AG04449 (cell line): ENCODE measurements at regions not wholly inside any gene's neighbourhood (a gene's known extent, or its start where the extent isn't known, plus 50 kb on each side); places are given as distances from the start of the nearest gene placed in this dataset.

ENCODE experiments used
- CTCF ChIA-PET: fragments of 350-600 bp; formaldehyde crosslinking; extraction: SDS; loops from one replicate; lab custom pipeline; 2021; ENCODE audit warnings: antibody characterized with exemption; lab: Yijun Ruan, JAX
- POLR2A ChIA-PET: fragments of 400-600, 350-600 bp; formaldehyde crosslinking; extraction: SDS; loops from one replicate; lab custom pipeline; 2020; ENCODE audit warnings: antibody characterized with exemption, inconsistent platforms; lab: Yijun Ruan, JAX
- DNase-seq: peaks from one replicate; pipeline ENCODE4 v3.0.0-alpha.2; 2010; ENCODE audit warnings: low read depth, low spot score
- H3K4me3 ChIP-seq: 2 replicates; pipeline ENCODE4 v1.5.1; 2011; ENCODE audit warnings: low read depth, mild to moderate bottlenecking, control low read depth, low read length
- TF ChIP-seq, protein P1 (sequence below): IDR thresholded peaks from one replicate; pipeline ENCODE4 v1.5.1; 2011; ENCODE audit warnings: mild to moderate bottlenecking, moderate library complexity, low read length, control low read depth, inconsistent platforms; ENCODE audit not compliant: insufficient read depth; ENCODE audit errors: missing control alignments

DNA sequence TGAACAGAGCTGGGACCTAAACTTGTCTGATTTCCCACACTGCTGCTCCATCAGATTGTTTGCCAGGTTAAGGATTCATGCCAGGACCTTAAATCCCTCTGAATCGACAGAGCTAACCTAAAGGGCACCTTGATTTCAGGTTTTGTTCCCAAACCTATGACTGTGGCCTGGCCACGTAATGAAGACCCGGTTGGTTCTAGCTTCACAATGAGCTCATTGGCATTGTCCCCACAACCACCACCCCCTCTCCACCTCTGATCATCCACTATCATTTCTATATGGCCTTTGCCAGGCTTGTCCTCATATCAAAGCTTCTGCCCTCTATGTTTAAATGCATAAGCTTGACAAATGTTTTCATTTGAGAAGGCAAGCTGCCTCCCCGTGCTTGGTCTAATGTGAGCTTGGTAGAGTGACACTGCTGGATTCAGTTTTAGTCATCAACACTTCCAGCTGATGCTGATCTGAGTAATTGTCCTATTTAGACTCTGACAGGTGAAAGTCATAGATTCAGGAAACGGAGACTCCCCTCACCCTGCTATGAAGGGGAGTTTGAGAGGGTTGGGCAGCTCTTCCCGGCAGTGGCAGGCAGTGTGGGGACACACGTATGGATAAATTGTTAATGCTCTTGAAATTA, 407.1 kb upstream of the CFAP20DC start:
- H3K4me3 ChIP-seq: no peak overlapping the region
- ChIA-PET POLR2A (no interaction called here), CTCF (interaction anchor here (1.6 kb wide), 1 partner anchor 8 kb away, joined by 5 read pairs; no protein-coding TSS in a partner anchor)
- TF ChIP-seq, protein P1, sequence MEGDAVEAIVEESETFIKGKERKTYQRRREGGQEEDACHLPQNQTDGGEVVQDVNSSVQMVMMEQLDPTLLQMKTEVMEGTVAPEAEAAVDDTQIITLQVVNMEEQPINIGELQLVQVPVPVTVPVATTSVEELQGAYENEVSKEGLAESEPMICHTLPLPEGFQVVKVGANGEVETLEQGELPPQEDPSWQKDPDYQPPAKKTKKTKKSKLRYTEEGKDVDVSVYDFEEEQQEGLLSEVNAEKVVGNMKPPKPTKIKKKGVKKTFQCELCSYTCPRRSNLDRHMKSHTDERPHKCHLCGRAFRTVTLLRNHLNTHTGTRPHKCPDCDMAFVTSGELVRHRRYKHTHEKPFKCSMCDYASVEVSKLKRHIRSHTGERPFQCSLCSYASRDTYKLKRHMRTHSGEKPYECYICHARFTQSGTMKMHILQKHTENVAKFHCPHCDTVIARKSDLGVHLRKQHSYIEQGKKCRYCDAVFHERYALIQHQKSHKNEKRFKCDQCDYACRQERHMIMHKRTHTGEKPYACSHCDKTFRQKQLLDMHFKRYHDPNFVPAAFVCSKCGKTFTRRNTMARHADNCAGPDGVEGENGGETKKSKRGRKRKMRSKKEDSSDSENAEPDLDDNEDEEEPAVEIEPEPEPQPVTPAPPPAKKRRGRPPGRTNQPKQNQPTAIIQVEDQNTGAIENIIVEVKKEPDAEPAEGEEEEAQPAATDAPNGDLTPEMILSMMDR: no peak
- DNase-seq: no peak

DNA sequence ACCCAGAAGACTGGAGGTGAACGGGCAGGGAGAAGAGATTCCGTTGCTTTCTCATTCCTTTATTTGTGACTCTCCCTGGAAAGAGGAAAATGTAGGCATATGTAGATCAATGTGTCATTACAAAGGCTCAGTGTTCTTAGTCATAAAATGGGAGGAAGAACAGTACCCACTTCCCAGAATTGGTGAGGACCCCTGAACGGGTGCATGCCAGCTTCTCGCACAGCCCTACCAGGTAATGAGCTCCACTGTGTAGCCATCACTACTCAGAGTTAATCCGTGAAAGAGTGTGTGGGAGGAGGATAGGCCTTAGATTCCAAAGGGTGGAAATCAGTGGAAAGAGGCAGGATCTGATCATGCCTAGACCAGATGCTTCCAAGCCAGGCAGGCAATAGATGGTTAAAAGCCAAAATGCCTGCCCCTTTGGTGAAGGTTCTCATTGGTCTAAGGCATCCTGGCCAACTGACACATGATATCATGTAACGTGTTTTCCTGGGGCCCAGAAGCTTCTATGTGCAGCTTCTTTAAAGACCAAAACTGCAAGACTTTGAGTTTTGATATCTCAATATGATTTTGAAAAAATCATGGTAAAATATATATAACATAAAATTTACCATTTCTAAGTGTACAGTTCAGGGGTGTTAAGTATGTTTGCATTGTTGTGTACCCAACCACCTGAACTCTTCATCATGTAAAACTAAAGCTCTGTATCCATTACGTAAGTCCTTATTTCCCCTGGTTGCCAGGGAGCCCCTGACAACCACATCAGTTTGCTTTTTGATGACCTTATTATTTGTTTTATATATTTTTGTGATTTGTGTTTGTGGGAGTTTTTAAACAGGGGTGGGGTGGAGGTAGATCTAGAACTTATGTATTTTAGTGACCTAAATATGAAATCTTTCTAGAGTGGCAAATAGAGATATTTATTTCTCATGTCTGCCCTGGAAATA, 402.2 kb upstream of the CFAP20DC start:
- POLR2A ChIA-PET: no interaction called here
- TF ChIP-seq, protein P1: no peak
- no peak overlapping the region for H3K4me3 ChIP-seq
- no peak for DNase-seq
- CTCF ChIA-PET: no interaction called here

DNA sequence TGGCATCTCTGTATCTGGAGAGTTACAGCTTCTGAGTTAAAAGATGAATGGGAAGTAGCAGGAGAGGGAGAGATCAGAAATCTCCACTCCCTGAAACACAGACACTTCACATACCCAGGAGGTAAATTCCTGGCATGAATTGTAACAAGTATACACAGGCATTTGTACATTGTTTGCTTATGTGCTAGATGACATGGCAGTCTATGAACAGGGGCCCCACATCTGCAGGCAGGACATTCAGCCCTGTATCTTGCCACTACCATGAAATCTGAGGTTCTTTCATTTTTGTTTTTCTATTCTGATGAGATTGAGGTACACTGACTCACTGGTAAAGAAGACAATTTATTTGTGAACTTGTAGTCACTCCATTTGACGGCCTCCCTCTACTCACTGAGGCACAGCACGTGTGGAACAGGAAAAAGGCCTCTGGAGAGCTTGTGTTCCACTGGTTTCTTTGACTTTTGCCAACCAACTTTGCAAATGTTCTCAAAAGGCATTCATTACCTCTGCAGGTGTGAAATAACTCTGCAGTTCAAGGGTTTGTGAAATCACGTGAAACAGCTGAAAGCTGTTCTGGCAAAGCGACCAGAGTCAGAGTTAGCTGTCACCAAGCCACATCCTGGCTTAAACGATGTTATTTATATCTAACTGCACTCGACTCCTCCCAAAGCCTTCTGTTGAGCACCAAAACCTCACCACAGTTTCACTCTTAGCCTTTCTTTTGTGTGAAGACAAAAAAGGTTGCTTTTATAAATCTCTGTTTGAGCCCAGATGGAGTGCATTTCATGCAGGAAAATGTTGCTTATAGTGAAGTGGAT, 401.3 kb upstream of the CFAP20DC start:
- TF ChIP-seq, protein P1: no peak
- CTCF ChIA-PET: no interaction called here
- POLR2A ChIA-PET: no interaction called here
- no peak overlapping the region for H3K4me3 ChIP-seq
- DNase-seq: no peak

DNA sequence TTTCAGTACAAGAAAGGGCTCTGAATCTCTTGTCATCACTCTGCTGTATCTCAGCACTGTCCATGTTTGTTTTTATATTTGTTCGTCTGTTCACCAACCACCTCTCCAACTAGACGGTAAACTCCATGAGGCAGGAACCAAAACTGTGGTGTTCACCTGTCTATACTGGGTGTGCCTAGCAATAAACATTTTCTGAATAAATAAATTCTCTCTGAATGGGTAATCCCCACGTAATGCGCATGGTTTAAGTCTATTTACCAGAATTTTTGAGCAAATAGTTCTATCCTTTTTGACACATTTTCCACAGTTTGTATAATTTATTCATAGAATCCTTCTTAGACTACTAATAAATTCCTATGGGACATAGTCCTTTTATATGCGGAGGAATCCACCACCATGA, 400.6 kb upstream of the CFAP20DC start:
- TF ChIP-seq, protein P1: no peak
- no peak for DNase-seq
- CTCF ChIA-PET: no interaction called here
- H3K4me3 ChIP-seq: no peak overlapping the region
- POLR2A ChIA-PET: no interaction called here

DNA sequence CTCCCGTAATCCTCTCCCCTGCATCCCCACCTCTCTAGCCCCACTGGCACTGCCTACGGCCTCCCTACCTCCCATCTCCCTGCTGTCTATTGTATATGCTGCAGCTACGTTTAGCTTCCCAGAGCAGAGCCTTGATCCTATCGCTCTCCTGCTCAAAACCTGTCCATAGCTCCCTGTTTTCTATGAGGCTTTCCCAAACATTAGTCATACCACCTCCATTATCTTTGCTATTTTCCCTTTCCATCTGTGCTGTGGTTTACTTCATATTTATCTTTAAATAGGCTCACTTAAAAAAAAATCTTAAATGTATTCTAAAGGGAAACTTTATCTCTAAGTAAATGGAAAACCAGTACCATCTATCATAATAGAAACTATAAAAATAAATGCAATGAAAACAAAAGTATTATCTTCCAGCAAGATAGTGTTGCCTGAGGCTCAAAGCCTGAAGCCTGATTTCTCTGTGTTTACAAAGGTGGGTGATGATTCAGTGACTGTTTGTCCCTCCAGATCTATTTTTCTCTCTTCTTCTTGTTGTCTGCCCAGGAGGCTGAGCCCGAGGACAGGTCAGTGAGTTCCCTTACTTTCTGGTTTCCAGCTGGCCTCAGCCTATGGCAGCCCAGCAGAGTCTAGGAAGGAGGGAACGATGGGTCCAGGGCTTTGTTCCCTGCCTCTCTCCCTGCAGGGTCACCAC, 397.1 kb upstream of the CFAP20DC start:
- POLR2A ChIA-PET: no interaction called here
- CTCF ChIA-PET: no interaction called here
- no peak overlapping the region for H3K4me3 ChIP-seq
- DNase-seq: no peak
- TF ChIP-seq, protein P1: no peak
